ENCODE measurements at regions not wholly inside any gene's neighbourhood (a gene's known extent, or its start where the extent isn't known, plus 50 kb on each side); places are given as distances from the start of the nearest gene placed in this dataset.
"Not testable (repeated sequence)": the region's sequence is repeated elsewhere in the genome, so short reads cannot be mapped to it uniquely, and the experiment has no call there.

DNA sequence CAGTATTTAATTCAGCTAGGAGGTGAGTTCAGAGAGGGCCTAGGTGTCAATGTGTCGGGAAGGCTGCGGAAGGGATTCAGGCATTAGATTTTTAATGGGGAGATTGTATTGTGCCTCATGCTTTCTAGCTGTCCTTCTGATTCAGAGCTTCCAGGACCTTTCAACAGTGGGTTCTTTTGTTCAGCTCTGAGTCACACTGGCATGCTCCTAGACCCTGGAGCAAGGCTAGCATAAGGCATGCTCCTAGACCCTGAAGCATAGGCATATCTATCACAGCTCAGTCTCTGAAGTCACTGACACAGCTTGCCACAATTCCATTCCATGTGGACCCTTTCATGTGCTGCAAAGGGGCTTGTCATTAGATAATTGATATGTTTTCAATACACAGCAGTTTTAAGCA, 396.9 kb downstream of the RAB38 start:
- TF ChIP-seq, protein P1, sequence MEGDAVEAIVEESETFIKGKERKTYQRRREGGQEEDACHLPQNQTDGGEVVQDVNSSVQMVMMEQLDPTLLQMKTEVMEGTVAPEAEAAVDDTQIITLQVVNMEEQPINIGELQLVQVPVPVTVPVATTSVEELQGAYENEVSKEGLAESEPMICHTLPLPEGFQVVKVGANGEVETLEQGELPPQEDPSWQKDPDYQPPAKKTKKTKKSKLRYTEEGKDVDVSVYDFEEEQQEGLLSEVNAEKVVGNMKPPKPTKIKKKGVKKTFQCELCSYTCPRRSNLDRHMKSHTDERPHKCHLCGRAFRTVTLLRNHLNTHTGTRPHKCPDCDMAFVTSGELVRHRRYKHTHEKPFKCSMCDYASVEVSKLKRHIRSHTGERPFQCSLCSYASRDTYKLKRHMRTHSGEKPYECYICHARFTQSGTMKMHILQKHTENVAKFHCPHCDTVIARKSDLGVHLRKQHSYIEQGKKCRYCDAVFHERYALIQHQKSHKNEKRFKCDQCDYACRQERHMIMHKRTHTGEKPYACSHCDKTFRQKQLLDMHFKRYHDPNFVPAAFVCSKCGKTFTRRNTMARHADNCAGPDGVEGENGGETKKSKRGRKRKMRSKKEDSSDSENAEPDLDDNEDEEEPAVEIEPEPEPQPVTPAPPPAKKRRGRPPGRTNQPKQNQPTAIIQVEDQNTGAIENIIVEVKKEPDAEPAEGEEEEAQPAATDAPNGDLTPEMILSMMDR (IDR thresholded peaks at IDR 0.05): no peak

GRCh38 chr11:87775036-87775435, 400.2 kb downstream of the RAB38 start:
- no peaks in the 10 kb centered on the region for H3K4me1 ChIP-seq
- no peaks in the 10 kb centered on the region for H3K9me3 ChIP-seq
- H3K27me3 ChIP-seq: no peaks in the 10 kb centered on the region
- TF ChIP-seq, protein P1 (IDR thresholded peaks at IDR 0.05): no peak
- no peak for ATAC-seq
- H3K4me3 ChIP-seq: no peak overlapping the region
- H3K36me3 ChIP-seq: no peaks in the 10 kb centered on the region
- no peak for DNase-seq
- H3K27ac ChIP-seq: no peak overlapping the region
- intact Hi-C loops (cut with DNase I): no loop called here

More for the DNA sequence above, 396.9 kb downstream of the RAB38 start:
- Histone ChIP-seq H3K4me1 (no peaks in the 10 kb centered on the region), H3K4me3 (no peak overlapping the region), H3K27ac (no peak overlapping the region), H3K9me3 (no peaks in the 10 kb centered on the region), H3K36me3 (no peaks in the 10 kb centered on the region), H3K27me3 (no peaks in the 10 kb centered on the region)
- ATAC-seq: no peak
- intact Hi-C loops (cut with DNase I): no loop called here
- no peak for DNase-seq

- Histone ChIP-seq H3K9me3 (no peaks in the 10 kb centered on the region), H3K27me3 (no peaks in the 10 kb centered on the region), H3K4me1 (no peaks in the 10 kb centered on the region), H3K27ac (no peak overlapping the region), H3K36me3 (no peaks in the 10 kb centered on the region), H3K4me3 (no peak overlapping the region)
- DNase-seq: peak in 1 of 4 donors; percentile 21
- TF ChIP-seq, protein P1 (IDR thresholded peaks at IDR 0.05): no peak
- intact Hi-C loops (cut with DNase I): no loop called here
- ATAC-seq: peak; percentile 92
Observed at GRCh38 chr11:87769661-87770060, 405.6 kb downstream of the RAB38 start.

GRCh38 chr11:87767615-87768014, 407.6 kb downstream of the RAB38 start:
- Histone ChIP-seq H3K4me1 (no peaks in the 10 kb centered on the region), H3K4me3 (no peak overlapping the region), H3K9me3 (no peaks in the 10 kb centered on the region), H3K27me3 (no peaks in the 10 kb centered on the region), H3K36me3 (no peaks in the 10 kb centered on the region), H3K27ac (no peak overlapping the region)
- DNase-seq (no peak), ATAC-seq (no peak)
- intact Hi-C loops (cut with DNase I): no loop called here
- TF ChIP-seq, protein P1 (IDR thresholded peaks at IDR 0.05): no peak

- intact Hi-C loops (cut with DNase I); H3K9me3 ChIP-seq; ATAC-seq; H3K27me3 ChIP-seq; H3K4me1 ChIP-seq; H3K36me3 ChIP-seq; H3K4me3 ChIP-seq; H3K27ac ChIP-seq: not testable (repeated sequence)
- peak in 1 of 4 donors; percentile 21 for DNase-seq
Observed at GRCh38 chr11:87764075-87764474, 411.2 kb downstream of the RAB38 start.

GRCh38 chr11:87754685-87755084, 420.6 kb downstream of the RAB38 start:
- H3K4me3 ChIP-seq: no peak overlapping the region
- H3K9me3 ChIP-seq: no peaks in the 10 kb centered on the region
- H3K36me3 ChIP-seq: no peaks in the 10 kb centered on the region
- intact Hi-C loops (cut with DNase I): no loop called here
- peak; percentile 71 for ATAC-seq
- TF ChIP-seq, protein P1 (IDR thresholded peaks at IDR 0.05): no peak
- no peaks in the 10 kb centered on the region for H3K27me3 ChIP-seq
- DNase-seq: peak in 1 of 4 donors; percentile 39
- no peak overlapping the region for H3K27ac ChIP-seq
- no peaks in the 10 kb centered on the region for H3K4me1 ChIP-seq
